WERI-Rb-1 (cell line): ENCODE measurements at regions not wholly inside any gene's neighbourhood (a gene's known extent, or its start where the extent isn't known, plus 50 kb on each side); places are given as distances from the start of the nearest gene placed in this dataset.
"Not testable (repeated sequence)": the region's sequence is repeated elsewhere in the genome, so short reads cannot be mapped to it uniquely, and the experiment has no call there.

Experiments used
- DNase-seq: peaks from one replicate; pipeline ENCODE4 v3.0.0-alpha.2; 2020
- H3K27ac ChIP-seq: fragments of 250-450 bp; sonication (Bioruptor Pico); 2 replicates; pipeline ENCODE4 v1.5.1; 2020; ENCODE audit warnings: mild to moderate bottlenecking, moderate library complexity
- H3K27me3 ChIP-seq: fragments of 250-450 bp; sonication (Bioruptor Pico); 2 replicates; pipeline ENCODE4 v1.5.1; 2021; ENCODE audit warnings: mild to moderate bottlenecking, low read depth, moderate library complexity; ENCODE audit not compliant: insufficient read depth, severe bottlenecking
- H3K36me3 ChIP-seq: fragments of 250-450 bp; sonication (Bioruptor Pico); 2 replicates; pipeline ENCODE4 v1.5.1; 2020; ENCODE audit warnings: mild to moderate bottlenecking, moderate library complexity
- H3K4me3 ChIP-seq: 2 replicates; pipeline ENCODE4 v1.5.1; 2011; ENCODE audit warnings: low read depth, mild to moderate bottlenecking, control low read depth, low read length
- H3K9me3 ChIP-seq: fragments of 250-450 bp; sonication (Bioruptor Pico); 2 replicates; pipeline ENCODE4 v1.5.1; 2021; ENCODE audit warnings: mild to moderate bottlenecking, moderate library complexity; ENCODE audit not compliant: severe bottlenecking
- CTCF ChIP-seq: IDR thresholded peaks from 2 replicates; pipeline ENCODE4 v1.5.1; 2011; ENCODE audit warnings: low read depth, mild to moderate bottlenecking, control low read depth, inconsistent platforms, low read length

GRCh38 chr19:28598861-28599260, 614.1 kb downstream of the UQCRFS1 start:
- no peak for DNase-seq
- no peak overlapping the region for H3K4me3 ChIP-seq
- peaks cover 90% of the 10 kb centered on the region for H3K27me3 ChIP-seq
- no peaks in the 10 kb centered on the region for H3K36me3 ChIP-seq
- H3K27ac ChIP-seq = no peak overlapping the region
- no peaks in the 10 kb centered on the region for H3K9me3 ChIP-seq
- TF ChIP-seq CTCF = no peak

- Histone ChIP-seq H3K27ac (no peak overlapping the region), H3K9me3 (no peaks in the 10 kb centered on the region), H3K36me3 (no peaks in the 10 kb centered on the region), H3K27me3 (peaks cover 97% of the 10 kb centered on the region), H3K4me3 (no peak overlapping the region)
- no peak for DNase-seq
- TF ChIP-seq CTCF = no peak
Measured at GRCh38 chr19:28596561-28597071, 616.3 kb downstream of the UQCRFS1 start.

- no peaks in the 10 kb centered on the region for H3K9me3 ChIP-seq
- H3K4me3 ChIP-seq = no peak overlapping the region
- peaks cover 97% of the 10 kb centered on the region for H3K27me3 ChIP-seq
- no peak for TF ChIP-seq CTCF
- H3K27ac ChIP-seq = no peak overlapping the region
- no peaks in the 10 kb centered on the region for H3K36me3 ChIP-seq
- no peak for DNase-seq
Measured at GRCh38 chr19:28595722-28596480, 617.0 kb downstream of the UQCRFS1 start.

GRCh38 chr19:28594737-28595136, 618.2 kb downstream of the UQCRFS1 start:
- no peak overlapping the region for H3K27ac ChIP-seq
- H3K27me3 ChIP-seq = peaks cover 94% of the 10 kb centered on the region
- H3K36me3 ChIP-seq = no peaks in the 10 kb centered on the region
- TF ChIP-seq CTCF = no peak
- DNase-seq = no peak
- H3K4me3 ChIP-seq = no peak overlapping the region
- H3K9me3 ChIP-seq = no peaks in the 10 kb centered on the region

GRCh38 chr19:28589991-28590411, 623.0 kb downstream of the UQCRFS1 start:
- not testable (repeated sequence) for H3K9me3 ChIP-seq, DNase-seq, H3K4me3 ChIP-seq, H3K36me3 ChIP-seq, H3K27ac ChIP-seq
- H3K27me3 ChIP-seq = peaks cover 94% of the 10 kb centered on the region

GRCh38 chr19:28586474-28586873, 626.5 kb downstream of the UQCRFS1 start:
- DNase-seq = no peak
- TF ChIP-seq CTCF = no peak
- H3K9me3 ChIP-seq = no peaks in the 10 kb centered on the region

More at GRCh38 chr19:28586474-28586873, 626.5 kb downstream of the UQCRFS1 start:
- Histone ChIP-seq H3K27ac (no peak overlapping the region), H3K36me3 (no peaks in the 10 kb centered on the region), H3K4me3 (no peak overlapping the region), H3K27me3 (peaks cover 91% of the 10 kb centered on the region)
